Fibroblast of skin of left quadriceps (primary cell): ENCODE measurements at regions not wholly inside any gene's neighbourhood (a gene's known extent, or its start where the extent isn't known, plus 50 kb on each side); places are given as distances from the start of the nearest gene placed in this dataset.

Experiments used
- DNase-seq, 2 experiments: peaks; one replicate each; pipeline ENCODE4 v3.0.0-alpha.2; 2013; ENCODE audit warnings: low read depth in 2 of 2

DNA sequence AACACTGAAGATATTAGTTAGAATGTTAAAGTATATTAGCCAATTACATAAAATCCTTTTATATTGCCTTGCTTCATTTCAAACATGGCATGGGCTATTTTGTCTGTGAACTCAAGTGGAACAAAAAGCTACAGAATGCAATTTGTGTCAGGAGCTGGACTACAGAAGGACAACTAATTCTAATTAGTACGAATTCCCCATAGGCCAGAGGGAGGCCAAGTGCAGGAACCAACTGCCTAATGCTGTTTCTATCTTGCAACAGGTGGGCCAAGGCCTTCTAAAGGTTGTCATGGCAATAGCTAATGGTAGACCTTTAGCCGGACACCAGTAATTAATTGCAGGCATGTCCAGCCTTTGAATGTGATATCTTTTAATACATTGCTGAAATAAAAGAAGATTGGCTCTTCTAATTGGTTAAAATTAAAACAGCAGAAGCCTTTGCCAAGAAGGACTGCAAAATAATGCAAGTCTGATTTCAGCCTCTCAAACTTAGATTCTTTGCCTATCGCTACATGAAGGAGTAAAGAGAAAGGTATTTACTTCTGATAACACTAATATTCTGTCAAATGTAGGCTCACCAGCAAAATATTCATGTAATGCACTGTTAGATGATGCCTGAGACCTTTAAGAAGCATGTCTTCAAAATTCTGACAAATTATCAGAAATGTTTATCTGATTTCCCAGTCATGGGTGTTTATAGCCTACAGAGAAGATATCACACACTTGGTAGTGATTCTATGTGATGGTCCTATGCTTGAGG, 232.1 kb downstream of the LMO4 start:
- DNase-seq, result peak; percentile 3 to 9

DNA sequence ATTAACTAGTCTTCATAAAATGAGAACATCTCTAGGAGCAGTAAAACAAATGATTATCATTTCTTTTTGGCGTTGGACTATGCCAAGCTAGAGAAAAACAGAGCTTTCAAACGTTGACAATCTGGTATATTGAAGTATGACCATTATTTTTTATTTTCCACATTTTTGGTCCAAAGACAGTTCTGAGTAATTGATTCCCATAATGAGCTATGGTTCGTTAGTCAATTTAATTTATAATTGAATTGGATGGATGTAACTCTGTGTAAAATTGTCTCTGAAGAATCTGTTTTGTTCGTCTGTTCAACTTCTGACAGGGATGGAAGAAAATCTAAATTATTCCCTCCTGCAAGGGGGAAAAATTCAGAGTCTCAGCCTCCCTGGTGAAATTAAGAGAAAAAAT, 234.5 kb downstream of the LMO4 start:
- no peak for DNase-seq

DNA sequence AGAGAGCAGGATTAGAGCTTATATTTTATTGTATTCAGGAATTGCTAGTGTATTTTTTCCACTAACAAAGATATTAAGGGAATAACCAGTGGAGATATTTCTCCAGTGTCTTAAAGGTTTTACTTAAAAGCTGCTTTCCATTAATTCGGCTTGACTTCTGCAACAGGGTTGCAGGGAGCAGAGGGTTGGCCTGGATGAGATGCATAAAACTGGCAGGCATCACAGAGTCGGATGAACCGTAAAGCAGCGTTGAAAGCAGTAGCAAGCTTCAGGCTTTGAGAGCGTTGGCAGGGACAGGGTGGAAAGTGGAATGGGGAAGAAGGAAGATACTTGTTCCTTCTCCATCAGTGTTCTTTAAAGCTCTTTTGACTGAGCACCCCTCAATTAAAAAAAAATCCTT, 237.2 kb downstream of the LMO4 start:
- no peak for DNase-seq

DNA sequence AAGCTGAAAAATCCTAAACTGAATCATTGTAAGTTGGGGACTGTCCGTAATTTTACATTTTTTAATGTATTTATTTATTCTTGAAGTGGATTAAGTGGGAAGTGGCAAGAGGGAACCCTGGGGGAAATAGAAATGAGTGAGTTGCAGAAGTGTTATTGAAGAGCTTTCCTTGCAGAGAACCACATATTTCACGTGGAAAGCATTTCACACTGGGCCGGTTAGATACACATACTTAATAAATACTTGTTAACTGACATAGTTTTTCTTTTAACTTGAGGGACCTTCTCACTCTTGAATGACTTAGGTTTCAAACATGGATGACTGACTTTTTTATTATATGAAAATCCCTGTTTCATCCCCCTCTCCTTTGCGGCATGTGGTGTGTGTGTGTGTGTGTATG, 239.3 kb downstream of the LMO4 start:
- no peak for DNase-seq

DNA sequence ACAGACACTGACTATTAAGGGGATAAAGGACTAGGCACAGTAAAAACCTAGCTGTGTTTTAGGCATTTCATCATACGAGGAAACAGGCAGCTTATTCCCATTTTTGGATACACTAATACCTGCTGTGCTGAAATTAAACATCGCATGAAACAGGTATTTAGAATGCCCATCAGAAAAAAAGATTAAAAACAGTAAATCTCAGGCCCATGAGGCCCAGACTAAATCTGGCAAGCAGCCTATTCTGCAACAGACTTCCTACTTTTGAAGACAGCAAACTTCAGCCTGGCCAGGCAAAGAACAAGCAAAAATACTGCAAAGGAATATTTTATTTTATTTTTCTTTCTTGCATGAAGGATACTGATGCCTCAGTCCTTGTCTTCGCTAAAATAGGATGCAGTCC, 240.2 kb downstream of the LMO4 start:
- DNase-seq, result no peak

DNA sequence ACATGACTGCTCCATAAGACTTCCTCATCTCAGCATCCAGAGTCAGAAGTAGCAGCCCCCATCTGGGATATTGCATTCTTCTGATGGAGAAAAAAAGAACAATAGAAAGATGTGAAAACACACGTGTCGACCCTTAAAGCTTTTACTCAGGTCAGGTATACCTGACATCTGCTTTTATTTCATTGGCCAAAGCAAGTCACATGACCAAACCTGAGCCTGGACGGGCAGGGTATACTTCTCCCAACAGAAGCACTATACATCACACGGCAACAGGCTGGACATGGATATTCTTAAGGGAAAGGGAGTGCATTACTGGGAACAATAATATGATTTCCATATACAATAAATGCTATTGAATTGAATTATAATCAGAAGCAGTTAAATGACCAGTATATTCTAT, 243.3 kb downstream of the LMO4 start:
- DNase-seq, result no peak

DNA sequence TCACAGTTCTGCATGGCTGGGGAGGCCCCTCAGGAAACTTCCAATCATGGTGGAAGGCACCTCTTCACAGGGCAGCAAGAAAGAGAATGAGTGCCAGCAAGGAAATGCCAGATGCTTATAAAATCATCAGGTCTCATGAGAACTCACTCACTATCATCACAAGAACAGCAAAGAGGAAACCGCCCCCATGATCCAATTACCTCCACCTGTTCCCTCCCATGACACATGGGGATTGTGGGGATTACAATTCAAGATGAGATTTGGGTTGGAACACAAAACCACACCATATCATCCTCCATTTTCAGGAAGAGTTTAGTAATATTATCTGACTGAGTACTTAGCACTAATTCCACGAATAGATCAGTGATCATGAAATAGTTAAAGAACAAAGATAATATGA, 244.2 kb downstream of the LMO4 start:
- DNase-seq, result no peak

DNA sequence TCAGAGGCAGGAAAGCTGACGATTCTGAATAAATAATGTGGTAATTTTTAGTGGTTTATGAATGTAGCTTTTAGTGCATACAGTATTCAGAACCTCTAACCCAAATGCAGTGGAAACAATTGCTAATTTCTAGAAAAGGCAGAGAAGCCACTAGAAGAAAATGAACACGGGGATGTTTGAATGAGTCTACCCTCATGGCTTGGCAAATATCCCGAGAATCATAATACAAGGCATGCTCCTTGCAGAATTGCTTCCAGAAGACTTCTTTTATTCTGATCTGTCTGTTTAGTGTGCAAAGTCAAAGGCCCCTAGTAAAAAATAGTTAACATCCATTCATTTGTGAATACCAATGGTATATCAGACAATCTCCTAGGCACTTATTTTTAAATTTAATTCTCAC, 246.8 kb downstream of the LMO4 start:
- DNase-seq, result peak; percentile 4 to 5

DNA sequence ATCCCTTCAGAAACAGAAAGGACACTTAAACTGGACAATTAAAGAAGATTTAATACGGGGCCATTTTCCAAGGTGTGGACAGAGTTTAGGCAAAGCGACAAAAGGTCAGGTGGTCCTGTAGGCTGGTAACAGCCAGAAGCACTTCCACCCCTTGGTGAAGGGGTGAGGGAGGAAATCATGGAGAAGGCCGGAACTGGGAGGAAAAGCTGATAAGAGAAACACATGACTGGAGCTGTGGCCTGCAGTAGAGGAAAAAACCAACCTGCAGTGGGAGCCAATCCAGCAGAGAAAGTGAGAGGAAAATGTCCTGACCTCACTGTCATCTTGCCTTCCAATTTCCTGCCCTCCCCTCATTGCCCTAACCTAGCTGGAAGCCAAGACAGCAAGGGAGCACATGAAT, 249.8 kb downstream of the LMO4 start:
- DNase-seq, result no peak

DNA sequence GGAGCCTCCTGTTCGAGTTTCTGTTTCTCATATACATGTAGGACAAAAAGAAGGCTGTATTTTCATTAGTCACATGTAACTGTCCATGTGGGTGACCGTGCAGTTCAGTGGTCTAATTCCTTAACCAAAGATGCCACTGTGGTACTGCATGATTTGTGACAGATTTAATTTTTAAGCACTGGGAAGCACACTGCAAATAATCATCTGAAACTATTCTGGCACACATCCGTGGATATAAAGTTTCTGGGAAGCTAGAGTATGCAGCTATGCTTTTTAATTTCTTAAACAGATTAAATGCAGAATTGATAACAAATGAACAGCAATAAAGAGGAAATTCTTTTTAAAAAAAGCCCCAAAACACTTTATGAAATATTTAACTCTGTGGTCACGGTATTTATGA, 254.8 kb downstream of the LMO4 start:
- no peak for DNase-seq

DNA sequence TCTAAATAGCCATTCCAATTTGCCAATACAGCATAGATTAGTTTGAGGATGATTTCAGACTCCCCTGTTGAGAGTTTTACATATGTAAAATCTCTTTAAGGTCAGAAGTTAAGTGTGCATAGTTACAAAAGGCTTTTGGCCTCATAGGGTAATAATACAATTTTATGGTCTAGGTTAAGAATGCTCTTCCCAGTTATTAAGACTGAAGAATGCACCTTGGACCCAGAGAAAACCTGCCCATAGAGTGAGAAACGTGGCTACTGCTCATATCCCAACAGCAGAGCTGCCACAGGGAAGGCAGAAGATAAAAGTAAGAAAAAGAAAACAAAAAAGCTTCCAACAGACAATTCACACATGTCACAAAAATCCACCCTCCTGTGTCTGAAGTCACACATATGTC, 255.9 kb downstream of the LMO4 start:
- no peak for DNase-seq

DNA sequence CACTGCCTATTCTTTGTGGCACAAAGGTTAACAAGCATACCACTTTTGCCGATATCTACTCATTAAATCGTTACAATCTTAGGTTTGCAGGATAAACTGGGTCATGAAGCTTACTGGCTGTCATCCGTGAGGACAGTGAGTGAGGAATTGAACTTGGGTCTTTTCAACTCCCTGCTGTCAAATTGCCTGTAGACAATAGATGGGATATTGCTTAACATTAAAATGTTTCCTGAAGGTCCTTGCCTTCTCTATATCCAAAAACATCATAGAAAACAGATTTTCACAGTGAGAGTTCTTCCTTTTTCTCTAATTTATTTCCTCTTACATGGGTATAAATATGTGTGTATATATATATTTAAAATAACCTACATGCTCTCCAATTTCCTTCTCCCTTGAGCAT, 257.8 kb downstream of the LMO4 start:
- DNase-seq, result no peak

DNA sequence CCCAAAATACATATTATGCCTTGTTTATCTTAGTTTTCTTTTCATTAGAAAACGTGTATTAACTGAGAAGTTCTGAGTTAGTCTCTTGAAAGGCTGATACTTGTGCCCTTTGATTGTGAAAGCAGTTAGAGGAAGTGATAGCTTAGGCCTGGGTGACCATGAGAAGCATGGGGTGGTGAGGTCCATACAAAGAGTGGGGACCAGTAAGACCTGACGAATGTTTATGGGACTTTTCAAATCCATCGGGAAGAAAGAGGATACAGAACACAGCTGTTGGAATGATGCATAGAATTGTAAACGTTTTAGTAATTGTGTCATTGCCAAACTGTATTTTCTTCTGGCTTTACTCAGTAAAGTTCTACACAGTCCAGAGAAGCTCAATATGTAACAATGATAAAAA, 259.8 kb downstream of the LMO4 start:
- DNase-seq, result no peak

DNA sequence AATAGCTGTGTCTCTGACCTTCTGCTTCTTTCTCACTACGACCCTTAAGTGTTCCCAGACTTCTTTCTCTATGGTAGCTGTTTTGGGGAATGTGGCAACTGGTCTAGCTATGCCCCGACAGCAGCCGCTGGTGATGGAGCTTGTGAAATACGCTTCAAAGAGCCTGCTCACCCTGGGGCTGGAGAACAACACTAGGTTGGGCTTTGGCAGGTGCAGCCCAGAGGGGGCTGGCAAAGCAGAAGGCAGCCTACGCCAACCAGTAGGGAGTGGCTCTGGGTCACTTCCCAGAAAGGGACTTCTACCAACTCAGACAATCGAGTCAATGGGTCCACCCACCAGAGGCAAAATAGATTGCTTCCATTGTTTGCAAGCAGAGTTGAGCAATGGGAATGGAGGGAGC, 262.8 kb downstream of the LMO4 start:
- no peak for DNase-seq

DNA sequence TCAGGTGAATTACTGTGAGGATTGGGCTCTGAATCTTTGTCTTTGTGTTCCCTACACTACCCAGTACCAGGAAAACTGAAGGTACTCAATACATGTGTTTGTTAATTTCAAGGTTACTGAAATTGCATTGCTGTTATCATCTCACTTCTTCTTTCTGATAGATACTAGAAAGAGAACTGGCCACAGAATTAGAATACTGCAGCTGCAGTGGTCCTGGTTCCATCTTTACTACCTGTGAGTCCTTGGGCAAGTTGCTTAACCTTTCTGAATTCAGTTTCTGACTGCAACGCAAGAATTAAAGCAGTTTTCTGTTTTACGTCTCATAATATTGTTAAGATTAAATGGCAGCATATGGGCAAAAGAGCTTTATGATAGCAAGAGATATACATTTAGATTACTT, 263.5 kb downstream of the LMO4 start:
- no peak for DNase-seq

DNA sequence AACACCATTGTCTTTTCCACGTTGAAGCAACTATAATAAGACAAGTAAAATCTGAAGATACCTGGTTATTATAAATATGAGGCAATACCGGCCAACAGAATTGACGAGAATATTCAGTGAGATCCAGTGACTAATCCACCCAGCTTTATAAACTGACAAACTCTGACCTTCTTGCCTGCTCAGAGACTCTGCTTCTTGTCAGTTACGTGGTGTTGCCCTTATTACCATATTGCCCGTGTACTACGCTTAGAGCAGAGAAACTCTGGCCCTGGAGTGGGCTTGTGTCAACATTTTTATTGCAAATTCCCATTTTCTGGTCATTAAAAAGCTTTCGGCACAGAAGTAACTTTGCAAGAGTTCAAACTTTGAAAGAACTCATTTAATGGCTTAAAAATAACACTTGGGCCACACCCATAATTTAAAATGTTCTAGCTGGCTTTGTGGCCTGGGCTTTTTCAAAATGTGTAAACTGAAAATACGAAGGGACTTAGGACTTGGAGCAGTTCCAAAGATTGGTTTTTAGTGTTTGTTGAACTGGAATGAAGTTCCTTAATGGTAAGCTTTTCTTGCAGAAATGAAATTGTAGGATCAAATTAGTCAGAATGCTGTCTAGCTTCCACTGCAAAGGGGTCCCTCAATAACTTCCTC, 266.2 kb downstream of the LMO4 start:
- DNase-seq, result no peak

DNA sequence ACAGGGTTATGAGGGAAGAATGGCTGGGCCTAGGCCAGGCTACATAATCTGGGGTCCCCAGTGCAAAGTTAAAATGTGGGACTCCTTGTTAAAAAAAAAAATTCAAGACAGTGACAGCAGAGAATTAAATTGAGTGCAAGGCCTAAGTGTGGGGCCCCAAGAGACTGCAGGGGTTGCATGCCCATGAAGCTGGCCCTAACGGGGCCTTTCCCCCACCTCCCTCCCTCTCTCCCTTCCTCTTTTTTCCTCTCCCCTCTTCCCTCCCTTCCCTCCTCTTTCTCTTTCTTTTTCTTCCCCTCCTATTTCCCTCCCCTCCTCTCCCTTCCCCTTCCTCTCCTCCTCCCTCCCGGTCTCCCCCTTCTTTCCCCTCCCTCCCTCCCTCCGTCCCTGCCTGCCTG, 266.7 kb downstream of the LMO4 start:
- no peak for DNase-seq

DNA sequence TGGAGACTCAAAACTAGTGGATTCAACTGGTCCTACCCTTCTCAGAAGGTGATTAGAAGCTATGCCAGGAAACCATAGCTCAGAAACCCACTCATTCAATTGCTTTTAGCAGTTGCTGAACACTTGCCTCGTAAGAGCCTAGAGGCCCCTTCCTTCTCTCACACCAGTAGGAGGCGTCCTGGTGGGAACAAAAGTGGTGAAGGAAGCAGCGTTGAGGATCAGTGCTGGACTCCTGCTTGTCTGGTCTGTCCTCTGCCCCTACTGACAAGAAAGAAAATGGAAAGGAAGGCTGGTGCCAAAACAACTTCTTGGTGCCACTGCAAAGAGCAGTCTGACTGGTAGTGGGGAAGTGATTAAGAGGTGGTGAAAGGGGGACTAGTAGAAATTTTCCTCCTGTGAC, 269.7 kb downstream of the LMO4 start:
- DNase-seq, result no peak

DNA sequence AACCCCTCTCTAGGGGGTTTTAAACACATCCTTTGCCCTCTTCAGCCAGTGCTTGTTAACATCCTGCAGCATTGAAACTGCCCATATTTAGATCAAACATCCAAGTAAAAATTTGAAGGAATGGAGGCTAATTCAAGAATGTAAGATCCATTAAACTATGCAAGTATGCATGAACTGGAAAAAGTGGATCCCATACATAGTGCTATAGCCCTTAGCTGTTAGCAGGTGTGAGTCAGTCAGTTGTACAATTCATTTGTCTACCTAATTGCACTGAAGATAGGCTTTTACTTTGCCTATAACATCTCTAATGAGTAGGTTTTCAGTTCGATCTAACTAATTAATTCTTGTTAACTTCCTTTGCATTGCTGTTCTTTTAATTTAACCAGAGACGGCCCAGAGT, 270.9 kb downstream of the LMO4 start:
- no peak for DNase-seq

DNA sequence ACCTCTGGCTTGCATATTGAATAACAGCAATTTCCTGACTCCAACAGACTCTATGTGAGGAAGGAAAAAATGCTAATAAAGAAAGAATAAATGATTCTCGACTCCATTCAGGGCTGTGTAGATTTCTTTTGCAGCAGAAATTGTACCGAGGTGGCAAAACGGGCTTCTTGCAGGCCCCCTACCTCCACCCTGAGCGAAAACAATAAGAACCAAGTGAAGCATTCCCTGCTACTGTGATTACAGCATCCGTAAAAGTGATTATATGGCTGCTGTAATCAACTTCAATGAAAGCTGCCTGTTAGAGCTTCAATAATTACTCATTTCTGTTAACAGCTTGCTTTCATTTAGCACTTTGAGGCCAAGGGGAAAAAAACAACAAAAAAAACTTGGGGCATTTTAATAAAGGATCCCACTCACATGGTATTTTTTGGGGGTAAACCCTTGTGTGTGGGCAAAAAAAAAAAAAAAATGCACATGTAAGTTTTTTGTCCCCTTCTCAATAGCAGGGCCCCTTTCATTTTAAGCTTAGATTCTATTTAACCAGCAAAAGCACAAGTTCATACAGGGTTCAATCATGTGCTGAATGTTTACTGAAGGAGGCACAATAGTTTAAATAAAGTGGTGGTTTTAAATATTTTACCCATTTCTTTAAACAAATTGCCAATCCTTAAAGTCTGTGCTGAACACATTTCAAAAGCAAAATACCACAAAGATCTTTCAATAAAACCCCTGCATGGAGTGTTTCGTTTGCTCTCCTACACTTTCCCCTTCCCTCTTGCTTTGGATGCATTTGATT, 271.6 kb downstream of the LMO4 start:
- no peak for DNase-seq

DNA sequence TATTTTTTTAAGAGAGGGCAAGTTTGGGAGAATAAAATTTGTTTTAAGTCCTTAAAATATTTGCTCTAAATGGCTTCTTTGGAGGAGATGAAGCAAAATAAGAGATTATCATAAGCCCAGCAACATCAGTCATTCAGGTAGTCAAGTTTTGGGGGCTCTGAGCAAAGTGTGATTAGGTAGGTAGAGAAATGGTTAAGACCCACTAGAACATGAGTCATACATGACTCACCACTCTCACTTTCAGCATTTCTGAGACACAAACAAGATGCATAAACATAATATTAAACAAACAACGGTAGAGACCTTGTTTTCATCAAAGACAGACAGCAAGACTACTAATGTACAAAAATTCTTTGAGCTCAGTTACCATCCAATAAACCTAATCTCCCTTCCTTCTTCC, 272.2 kb downstream of the LMO4 start:
- no peak for DNase-seq

DNA sequence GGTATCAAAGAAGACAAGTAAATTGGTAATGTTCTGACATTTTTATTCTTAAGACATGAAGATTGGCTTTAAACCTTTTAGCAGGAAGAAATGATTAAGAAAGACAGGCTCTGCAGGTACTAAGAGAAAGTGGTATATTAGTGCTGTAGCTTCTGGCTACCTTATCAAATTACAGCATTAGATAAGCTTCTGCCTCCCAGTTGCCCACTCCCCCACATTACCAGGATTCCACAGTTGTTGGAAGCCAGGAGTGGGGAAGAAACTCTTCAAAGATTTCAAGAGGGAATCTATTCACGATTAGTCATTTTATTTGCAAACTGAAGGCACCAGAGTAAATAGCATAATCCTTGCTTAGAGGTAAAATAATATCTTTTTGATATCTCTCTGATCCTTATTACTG, 274.9 kb downstream of the LMO4 start:
- no peak for DNase-seq

DNA sequence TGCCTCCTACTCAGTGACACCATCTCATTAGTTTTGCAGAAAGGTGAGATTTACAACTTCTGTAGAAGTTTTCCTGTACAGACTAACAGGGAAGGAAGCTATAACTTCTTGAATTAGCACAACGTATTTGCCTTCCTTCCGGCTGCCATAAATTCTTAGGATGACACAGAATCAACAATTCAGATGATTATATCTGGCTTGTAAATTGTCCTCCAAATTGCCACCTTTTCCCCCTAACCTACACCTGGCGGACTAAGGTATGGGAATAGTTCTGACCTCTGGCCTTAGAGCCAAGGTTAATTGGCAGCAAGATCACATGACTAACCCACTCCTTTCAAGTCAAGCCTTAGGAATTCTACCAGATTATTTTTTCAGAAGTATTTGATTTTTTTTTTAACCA, 284.3 kb downstream of the LMO4 start:
- no peak for DNase-seq
